ENCODE measurements at regions not wholly inside any gene's neighbourhood (a gene's known extent, or its start where the extent isn't known, plus 50 kb on each side); places are given as distances from the start of the nearest gene placed in this dataset.
A peak's percentile ranks its signal among the peaks of the same experiment; 100 is the strongest.

DNA sequence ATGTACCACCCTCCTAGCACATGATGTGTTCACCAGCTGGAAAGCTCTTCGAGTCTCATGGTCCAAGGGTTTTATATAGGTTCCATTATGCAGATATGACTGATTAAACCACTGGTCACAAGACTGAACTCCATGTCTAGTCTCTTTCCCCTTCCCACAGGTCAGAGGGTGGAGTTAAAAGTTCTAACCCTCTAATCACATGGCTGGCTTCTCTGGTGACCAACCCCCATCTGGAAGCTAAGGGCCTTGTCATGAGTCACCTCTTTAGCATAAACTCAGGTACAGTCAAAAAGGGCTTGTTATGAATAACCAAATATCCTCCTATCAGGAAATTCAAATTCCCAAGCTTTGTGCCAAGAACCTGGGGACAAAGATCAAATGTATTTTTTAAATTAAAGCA, 52.0 kb upstream of the KLHL31 start:
- peak overlapping the region in 1 of 8 donors; percentile 12 for H3K27ac Mint-ChIP-seq
- CTCF ChIA-PET: interaction anchor here (0.8 to 2.4 kb wide), 4 partner anchors 8 to 225 kb away, joined by 3 to 19 read pairs (median 3); no protein-coding TSS in a partner anchor
- POLR2A ChIA-PET: no interaction called here
- Histone ChIP-seq H3K36me3 (ENCODE audit: insufficient read depth, low read length) (no peaks in the 10 kb centered on the region), H3K9me3 (ENCODE audit: low read length) (no peaks in the 10 kb centered on the region), H3K27me3 (ENCODE audit: insufficient read depth, low read length, poor library complexity, severe bottlenecking) (no peaks in the 10 kb centered on the region), H3K4me1 (ENCODE audit: insufficient read depth, low read length) (no peaks in the 10 kb centered on the region), H3K4me3 (ENCODE audit: low read length) (no peak overlapping the region), H3K27ac (ENCODE audit: low read depth, low read length) (no peak overlapping the region)
- peaks cover 11 to 15% of the 10 kb centered on the region in 2 donors for H3K27me3 Mint-ChIP-seq
- no peaks in the 10 kb centered on the region for H3K36me3 Mint-ChIP-seq
- no peak for DNase-seq
- H3K4me1 Mint-ChIP-seq: peaks cover 2 to 5% (median 4%) of the 10 kb centered on the region in 3 donors
- H3K9me3 Mint-ChIP-seq: no peaks in the 10 kb centered on the region
- no peak overlapping the region for H3K4me3 Mint-ChIP-seq

DNA sequence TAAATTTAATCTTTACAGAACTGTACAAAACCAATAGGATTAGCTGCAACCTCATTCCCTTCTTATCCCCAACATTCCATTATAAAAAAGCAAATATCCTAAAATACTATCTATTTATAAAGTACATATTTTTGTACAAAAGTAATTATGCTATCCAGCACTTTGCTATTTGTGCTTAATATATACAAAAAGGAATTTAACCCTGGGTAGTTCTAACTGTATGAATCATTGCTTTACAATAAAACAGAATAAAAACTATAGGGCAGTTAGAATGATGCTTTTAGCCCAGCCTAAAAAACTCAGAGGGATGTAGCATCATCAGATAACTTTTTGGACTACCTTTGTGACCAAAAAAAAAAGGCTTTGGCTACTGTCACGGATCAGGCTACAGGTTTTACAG, 49.9 kb upstream of the KLHL31 start:
- H3K9me3 Mint-ChIP-seq: no peaks in the 10 kb centered on the region
- CTCF ChIA-PET: interaction anchor here (8.1 kb wide), 1 partner anchor 10 kb away, joined by 61 read pairs; no protein-coding TSS in a partner anchor
- no peaks in the 10 kb centered on the region for H3K4me1 ChIP-seq (ENCODE audit: insufficient read depth, low read length)
- no peak overlapping the region for H3K4me3 Mint-ChIP-seq
- H3K36me3 ChIP-seq (ENCODE audit: insufficient read depth, low read length): no peaks in the 10 kb centered on the region
- DNase-seq: no peak
- no peaks in the 10 kb centered on the region for H3K9me3 ChIP-seq (ENCODE audit: low read length)
- no peak overlapping the region for H3K27ac ChIP-seq (ENCODE audit: low read depth, low read length)
- H3K4me3 ChIP-seq (ENCODE audit: low read length): no peak overlapping the region
- no peaks in the 10 kb centered on the region for H3K27me3 ChIP-seq (ENCODE audit: insufficient read depth, low read length, poor library complexity, severe bottlenecking)
- no peak overlapping the region for H3K27ac Mint-ChIP-seq
- no peaks in the 10 kb centered on the region for H3K36me3 Mint-ChIP-seq
- peaks cover 18 to 23% of the 10 kb centered on the region in 2 donors for H3K27me3 Mint-ChIP-seq
- peaks cover 2 to 5% (median 4%) of the 10 kb centered on the region in 3 donors for H3K4me1 Mint-ChIP-seq
- POLR2A ChIA-PET: no interaction called here
